ENCODE measurements at regions not wholly inside any gene's neighbourhood (a gene's known extent, or its start where the extent isn't known, plus 50 kb on each side); places are given as distances from the start of the nearest gene placed in this dataset.
A peak's percentile ranks its signal among the peaks of the same experiment; 100 is the strongest.
"Not testable (repeated sequence)": the region's sequence is repeated elsewhere in the genome, so short reads cannot be mapped to it uniquely, and the experiment has no call there.

DNA sequence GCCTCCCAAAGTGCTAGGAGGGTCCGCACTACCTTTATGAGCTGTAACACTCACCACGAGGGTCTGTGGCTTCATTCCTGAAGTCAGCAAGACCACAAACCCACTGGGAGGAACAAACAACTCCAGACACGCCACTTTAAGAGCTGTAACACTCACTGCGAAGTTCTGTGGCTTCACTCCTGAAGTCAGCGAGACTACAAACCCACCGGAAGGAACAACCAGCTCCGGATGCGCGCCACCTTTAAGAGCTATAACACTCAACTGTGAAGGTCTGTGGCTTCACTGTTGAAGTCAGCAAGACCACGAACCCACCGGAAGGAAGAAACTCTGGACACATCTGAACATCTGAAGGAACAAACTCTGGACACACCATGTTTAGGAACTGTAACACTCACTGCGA lies 152.1 kb upstream of the IL15 start:
- in situ Hi-C loops (cut with HindIII; ENCODE audit: low pct_unique_long_range_greater_than_20kb, low sequenced_read_pairs); DNase-seq (ENCODE audit: low read depth): not testable (repeated sequence)

DNA sequence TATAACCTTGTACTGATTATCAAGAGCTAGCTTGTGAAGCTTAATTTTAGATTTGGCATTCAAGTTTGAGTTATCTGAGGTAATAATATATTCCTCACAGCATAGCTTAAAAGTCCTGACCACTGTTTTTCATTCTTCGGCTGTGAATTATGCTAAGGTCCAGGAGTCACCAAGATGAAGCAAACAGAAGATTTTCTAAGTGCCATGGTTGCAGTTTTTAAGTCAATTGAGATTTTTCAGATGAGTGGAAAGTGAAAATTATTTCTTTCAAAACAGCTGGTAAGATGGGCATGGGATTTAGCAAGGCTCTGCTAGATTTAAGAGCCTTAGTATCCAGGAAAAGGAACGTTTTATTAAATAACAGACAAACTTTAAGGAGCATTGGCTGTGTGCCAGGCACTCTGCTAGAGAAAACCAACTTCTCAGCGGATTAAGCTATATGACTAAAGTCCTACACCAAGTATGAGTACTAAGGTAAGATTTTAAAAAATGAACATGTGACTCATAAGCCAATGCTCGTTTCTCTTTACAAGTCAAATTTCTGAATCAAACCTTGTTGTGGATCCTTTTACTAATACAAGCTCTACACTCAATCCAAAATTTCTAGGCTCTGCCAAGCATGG lies 149.9 kb upstream of the IL15 start:
- in situ Hi-C loops (cut with HindIII; ENCODE audit: low pct_unique_long_range_greater_than_20kb, low sequenced_read_pairs) = no loop called here
- DNase-seq (ENCODE audit: low read depth) = no peak

DNA sequence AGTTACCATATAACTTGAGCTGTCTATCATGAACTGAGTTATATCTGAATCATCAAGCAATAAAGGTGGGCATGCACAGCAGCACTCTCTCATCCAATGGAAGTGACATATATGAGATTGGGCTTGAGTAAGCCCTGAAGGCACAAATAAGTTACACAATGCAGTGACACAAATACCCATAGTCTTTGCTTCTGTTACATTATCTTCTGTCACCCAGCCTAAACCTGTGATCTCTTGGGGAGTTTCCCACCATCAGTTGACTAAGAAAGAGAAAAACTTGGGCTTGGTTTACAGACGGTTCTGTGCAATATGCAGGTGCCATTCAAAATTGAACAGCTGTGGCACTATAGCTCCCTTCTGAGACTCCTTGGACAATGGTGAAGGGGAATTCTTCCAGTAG lies 138.8 kb upstream of the IL15 start:
- DNase-seq (ENCODE audit: low read depth) = peak; percentile 32
- in situ Hi-C loops (cut with HindIII; ENCODE audit: low pct_unique_long_range_greater_than_20kb, low sequenced_read_pairs) = no loop called here

DNA sequence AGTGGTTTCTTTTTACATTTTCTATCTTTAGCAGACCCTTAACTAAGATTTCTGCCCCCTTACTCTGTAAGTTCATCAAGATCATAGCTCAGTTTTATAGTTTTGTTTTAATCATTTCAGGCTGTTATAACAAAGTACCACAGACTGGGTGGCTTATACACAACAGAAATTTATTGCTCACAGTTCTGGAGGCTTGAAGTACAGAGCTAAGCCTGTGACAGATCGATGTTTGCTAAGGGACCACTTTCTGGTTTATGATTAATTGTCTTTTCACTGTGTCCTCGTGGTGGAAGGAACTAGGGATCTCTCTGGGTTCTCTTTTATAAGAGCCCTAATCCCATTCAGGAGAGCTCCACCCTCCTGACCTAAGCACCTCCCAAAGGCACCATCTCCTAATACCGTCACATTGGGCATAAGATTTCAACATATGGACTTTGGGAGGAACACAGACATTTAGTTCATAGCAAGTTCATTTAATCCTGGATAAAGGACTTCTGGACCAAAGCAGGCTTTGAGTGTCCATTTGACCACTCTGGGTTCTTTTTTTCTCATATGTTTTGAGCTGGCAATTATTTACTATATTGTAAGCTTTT lies 137.0 kb upstream of the IL15 start:
- in situ Hi-C loops (cut with HindIII; ENCODE audit: low pct_unique_long_range_greater_than_20kb, low sequenced_read_pairs) = no loop called here
- no peak for DNase-seq (ENCODE audit: low read depth)

DNA sequence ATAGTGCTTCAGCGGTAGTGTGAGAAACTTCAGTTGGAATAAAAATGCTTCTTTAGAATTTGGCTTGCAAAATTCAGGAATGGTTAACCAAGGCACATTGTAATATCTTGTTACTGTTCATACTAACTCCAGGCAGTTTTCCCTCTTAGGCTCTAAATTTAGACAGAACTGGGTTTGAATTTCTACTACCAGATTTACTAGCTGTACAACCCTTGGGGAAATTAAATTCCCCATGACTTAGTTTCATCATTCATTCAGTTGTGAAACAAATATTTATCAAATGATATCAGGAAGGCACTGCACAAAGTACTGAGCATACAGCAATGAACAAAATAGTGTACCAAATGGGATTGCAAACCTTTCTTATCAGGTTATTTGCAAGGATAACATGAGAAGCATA lies 135.0 kb upstream of the IL15 start:
- in situ Hi-C loops (cut with HindIII; ENCODE audit: low pct_unique_long_range_greater_than_20kb, low sequenced_read_pairs) = no loop called here
- DNase-seq (ENCODE audit: low read depth) = peak; percentile 83

DNA sequence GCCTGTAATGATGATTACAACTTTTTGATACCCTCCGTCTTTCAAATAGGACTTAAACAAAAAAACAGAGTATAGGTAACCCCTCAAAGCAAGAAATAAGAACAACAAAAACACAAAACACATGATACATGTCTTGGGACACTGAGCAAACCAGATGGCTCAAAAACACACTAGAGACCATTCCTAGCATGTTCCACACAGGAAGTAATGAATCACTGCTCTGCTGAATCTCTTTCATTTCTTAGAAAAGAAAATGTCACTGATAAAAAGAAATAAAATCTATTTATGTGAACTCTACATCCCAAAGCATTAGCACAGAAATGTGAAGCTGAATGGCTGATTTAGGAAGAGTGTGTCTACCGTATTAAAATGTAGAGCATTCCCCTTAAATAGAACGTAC lies 134.5 kb upstream of the IL15 start:
- DNase-seq (ENCODE audit: low read depth) = no peak
- in situ Hi-C loops (cut with HindIII; ENCODE audit: low pct_unique_long_range_greater_than_20kb, low sequenced_read_pairs) = no loop called here

DNA sequence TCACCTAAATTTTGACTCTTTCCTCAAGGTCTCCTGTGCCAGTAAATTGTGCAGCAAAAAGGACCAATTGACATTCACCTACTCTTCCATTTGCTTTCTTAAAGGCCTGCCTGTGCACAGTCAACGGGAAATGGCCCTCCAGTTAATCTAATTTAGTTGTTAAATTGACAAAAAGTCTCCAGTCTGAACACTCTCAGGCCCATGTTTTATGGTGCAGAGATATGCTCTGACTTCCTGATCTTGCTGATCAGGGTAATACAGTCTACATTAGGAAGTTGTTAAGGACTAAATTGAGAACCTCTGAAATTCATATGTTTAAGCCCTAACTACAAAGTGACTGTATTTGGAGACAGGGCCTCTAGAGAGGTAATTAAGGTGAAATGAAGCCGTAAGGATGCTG lies 133.6 kb upstream of the IL15 start:
- no peak for DNase-seq (ENCODE audit: low read depth)
- in situ Hi-C loops (cut with HindIII; ENCODE audit: low pct_unique_long_range_greater_than_20kb, low sequenced_read_pairs) = no loop called here

DNA sequence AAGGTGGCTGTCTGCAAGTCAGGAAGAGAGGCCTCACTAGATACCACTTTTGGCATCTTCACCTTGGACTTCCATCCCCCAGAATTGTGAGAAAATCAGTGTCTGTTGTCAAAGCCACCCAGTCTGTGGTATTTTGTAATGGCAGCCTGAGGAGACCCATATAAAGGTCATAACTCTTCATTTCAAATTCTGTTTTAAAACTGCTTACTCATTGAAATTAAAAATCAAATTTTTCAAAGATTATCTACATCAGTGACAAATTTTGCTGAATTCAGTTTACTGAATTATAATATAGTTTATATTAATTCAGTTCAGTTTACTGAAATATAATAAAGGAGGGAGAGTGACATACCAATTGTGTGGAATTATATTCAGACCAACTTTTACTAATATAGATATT lies 133.1 kb upstream of the IL15 start:
- no peak for DNase-seq (ENCODE audit: low read depth)
- in situ Hi-C loops (cut with HindIII; ENCODE audit: low pct_unique_long_range_greater_than_20kb, low sequenced_read_pairs) = no loop called here

DNA sequence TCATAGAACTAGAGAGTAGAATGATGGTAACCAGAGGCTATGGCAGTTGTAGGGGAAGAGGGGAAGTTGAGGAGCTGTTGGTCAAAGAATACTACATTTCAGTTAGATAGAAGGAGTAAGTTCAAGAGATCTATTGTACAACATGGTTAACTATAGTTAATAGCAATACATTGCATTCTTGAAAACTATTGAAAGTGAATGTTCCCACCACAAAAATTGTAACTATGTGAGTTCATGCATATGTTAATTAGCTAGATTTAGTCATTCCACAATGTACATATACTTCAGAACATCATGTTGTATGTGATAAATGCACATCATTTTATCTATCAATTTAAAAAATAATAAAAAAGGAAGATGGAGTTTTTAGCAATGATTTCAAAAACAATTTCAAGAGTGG lies 125.3 kb upstream of the IL15 start:
- no peak for DNase-seq (ENCODE audit: low read depth)
- in situ Hi-C loops (cut with HindIII; ENCODE audit: low pct_unique_long_range_greater_than_20kb, low sequenced_read_pairs) = no loop called here

DNA sequence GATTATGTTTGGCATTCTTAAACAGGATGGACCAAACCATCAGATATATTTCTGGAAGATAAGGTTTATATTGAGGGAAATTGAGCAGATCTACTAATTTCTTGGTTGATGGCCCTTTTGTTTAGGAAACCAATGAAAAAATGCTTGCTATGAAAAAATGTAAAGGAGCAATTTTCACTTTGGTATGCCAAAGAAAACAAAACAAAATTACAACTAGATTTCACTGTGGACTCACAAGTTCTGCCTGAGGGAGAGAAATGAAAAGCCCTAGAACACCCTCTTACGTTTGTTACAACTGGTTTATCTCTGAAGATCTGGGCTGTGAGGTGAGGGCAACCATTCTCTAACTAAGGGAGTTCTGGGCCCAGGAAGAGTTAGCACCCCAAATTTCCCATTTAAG lies 122.5 kb upstream of the IL15 start:
- in situ Hi-C loops (cut with HindIII; ENCODE audit: low pct_unique_long_range_greater_than_20kb, low sequenced_read_pairs) = no loop called here
- DNase-seq (ENCODE audit: low read depth) = no peak

DNA sequence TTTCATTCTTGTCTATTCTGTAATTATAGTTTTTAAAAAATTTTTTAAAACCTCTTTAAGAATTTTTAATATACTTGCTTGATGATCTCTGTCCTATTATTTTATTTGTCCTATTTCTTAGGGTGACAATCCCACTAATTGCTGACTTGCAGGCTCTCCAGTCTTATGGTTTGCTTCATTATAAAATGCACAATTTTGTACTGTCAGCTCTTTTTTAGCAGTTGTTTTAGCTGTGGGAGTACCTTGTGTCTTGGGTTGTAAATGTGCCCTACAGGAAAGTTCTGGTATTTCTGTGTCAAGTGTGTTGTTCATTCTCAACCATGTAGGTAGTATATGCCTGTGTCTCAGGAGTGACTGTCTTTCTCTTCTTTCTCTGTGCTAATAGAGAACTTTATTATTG lies 118.2 kb upstream of the IL15 start:
- in situ Hi-C loops (cut with HindIII; ENCODE audit: low pct_unique_long_range_greater_than_20kb, low sequenced_read_pairs) = no loop called here
- DNase-seq (ENCODE audit: low read depth) = no peak

DNA sequence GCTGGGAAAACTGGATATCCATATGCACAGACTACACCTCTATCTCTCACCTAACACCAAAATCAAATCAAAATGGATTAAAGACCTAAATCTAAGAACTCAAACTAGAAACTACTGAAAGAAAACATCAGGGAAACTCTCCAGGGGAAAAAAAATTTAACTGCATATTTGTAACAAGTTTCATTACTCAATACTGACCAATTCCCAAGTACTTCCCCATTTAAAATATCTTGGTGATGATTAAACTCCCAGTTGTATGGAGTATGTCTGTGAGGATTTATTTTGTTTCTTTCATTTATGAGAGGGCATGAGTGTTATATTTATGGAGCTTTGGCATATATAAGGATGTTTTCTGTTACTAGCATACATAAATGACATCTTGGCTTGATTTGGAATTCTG lies 112.3 kb upstream of the IL15 start:
- no peak for DNase-seq (ENCODE audit: low read depth)
- in situ Hi-C loops (cut with HindIII; ENCODE audit: low pct_unique_long_range_greater_than_20kb, low sequenced_read_pairs) = no loop called here

DNA sequence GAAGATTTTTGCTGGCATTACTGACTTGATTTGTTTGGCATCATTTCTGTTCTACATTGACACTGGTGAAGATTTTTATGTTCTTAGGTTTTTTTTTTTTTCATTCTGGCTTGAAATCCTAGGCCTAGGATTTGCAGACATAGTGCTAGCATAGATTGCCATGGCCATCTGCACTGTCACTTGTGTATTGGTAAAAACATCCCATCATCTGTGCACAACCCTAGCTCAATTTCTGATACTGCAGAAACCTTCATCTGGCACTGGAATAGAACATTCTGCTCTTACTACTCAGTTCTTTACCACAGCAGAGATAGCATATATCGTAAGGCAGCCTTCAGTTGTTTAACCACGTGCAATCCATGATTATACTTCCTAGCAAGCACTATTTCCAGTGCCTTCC lies 111.5 kb upstream of the IL15 start:
- in situ Hi-C loops (cut with HindIII; ENCODE audit: low pct_unique_long_range_greater_than_20kb, low sequenced_read_pairs) = no loop called here
- no peak for DNase-seq (ENCODE audit: low read depth)

DNA sequence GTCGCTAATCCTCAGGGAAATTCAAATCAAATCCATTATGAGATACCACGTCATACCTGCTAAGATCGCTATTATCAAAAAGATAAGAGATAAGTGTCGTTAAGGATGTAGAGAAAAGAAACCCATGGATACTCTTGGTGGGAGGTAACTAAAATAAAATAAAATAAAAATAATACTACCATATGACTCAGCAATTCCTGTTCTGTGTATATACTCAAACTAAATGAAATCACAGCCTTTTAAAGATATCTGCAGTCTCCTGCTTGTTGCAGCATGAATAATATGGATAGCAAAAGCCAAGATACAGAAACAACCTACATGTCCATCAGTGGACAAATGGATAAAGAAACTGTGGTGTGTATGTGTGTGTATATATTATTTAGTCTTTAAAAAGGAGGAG lies 105.8 kb upstream of the IL15 start:
- in situ Hi-C loops (cut with HindIII; ENCODE audit: low pct_unique_long_range_greater_than_20kb, low sequenced_read_pairs) = no loop called here
- no peak for DNase-seq (ENCODE audit: low read depth)

DNA sequence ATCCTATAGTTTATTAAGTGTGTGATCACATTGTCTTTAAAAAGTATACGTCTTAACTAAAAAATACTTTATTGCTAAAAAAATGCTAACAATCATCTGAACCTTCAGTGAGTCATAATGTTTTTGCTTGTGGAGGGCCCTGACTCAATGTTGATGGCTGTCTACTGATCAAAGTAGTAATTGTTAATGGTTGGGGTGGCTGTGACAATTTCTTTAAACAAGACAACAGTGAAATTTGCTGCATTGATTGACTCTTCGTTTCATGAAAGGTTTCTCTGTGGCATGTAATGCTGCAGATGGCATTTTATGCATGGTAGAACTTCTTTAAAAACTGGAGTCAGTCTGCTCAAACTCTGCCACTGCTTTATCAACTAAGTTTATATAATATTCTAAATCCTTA lies 101.4 kb upstream of the IL15 start:
- DNase-seq (ENCODE audit: low read depth) = no peak
- in situ Hi-C loops (cut with HindIII; ENCODE audit: low pct_unique_long_range_greater_than_20kb, low sequenced_read_pairs) = no loop called here

DNA sequence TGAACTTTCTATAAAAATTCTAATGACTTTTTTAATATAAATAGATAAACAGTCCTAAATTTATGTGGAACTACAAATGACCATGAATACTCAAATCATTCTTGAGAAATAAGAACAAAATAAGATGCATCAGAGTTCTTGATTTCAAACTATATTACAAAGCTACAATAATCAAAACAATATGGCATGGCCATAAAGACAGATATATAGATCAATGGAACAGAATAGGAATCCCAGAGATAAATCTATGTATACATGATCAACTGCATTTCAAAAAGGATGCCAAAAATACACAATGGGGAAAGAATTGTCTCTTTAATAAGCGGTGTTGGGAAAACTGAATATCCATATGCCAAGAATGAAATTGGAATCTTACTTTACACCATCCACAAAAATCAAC lies 98.4 kb upstream of the IL15 start:
- DNase-seq (ENCODE audit: low read depth) = no peak
- in situ Hi-C loops (cut with HindIII; ENCODE audit: low pct_unique_long_range_greater_than_20kb, low sequenced_read_pairs) = no loop called here

DNA sequence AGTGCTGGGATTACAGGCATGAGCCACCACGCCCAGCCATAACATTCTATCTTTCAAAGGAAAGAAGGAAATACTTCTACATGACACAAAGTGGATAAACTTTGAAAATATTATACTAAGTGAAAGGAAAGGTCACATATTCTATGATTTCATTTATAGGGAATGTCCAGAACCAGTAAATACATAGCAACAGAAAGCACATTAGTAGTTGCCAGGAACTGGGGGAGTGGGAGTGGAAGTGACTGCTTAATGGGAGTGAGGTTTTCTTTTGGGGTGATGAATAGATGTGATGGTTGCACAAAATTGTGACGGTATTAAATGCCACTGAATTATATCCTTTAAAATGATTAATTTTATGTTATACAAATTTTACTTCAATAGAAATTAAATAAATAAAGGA lies 95.7 kb upstream of the IL15 start:
- no peak for DNase-seq (ENCODE audit: low read depth)

DNA sequence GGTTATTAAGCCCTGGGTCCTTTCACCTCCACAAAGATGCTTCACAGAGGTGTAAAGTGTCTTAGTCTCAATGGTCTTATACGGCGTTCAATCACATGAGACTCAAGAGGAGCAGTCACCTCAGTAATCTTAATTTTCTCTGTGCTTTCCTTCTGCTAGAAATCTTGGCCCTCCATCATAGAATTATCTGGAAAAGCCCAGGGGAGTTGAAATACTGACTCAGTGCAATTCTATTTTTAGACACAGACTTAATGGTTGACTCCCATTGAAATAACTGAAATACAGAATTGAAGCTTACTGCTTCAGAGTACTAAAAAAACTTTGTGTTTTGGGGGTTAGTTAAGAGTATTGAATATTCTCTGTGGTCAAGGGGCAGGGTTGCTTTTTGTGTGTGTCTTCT lies 94.5 kb upstream of the IL15 start:
- in situ Hi-C loops (cut with HindIII; ENCODE audit: low pct_unique_long_range_greater_than_20kb, low sequenced_read_pairs) = no loop called here

More for the DNA sequence above, 95.7 kb upstream of the IL15 start:
- in situ Hi-C loops (cut with HindIII; ENCODE audit: low pct_unique_long_range_greater_than_20kb, low sequenced_read_pairs) = no loop called here

DNA sequence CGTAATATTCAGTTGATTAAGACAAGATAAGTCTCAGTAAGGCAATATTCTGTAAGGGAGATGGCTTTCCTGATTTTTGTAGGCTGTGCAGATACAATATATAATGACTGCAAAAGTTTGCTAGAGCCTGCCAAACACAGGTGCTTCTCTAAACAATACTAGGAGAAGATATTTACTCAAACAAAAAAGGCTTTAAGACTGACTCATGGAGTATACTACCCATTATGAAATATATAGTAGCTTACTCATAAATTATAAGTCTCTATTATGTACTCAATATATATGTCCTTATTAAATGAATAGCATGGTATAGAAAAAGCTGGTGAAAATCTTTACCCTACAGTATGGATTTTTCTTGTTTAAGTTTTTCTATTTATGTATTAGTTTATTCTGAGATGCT lies 93.2 kb upstream of the IL15 start:
- in situ Hi-C loops (cut with HindIII; ENCODE audit: low pct_unique_long_range_greater_than_20kb, low sequenced_read_pairs) = no loop called here
- no peak for DNase-seq (ENCODE audit: low read depth)

More for the DNA sequence above, 94.5 kb upstream of the IL15 start:
- no peak for DNase-seq (ENCODE audit: low read depth)

DNA sequence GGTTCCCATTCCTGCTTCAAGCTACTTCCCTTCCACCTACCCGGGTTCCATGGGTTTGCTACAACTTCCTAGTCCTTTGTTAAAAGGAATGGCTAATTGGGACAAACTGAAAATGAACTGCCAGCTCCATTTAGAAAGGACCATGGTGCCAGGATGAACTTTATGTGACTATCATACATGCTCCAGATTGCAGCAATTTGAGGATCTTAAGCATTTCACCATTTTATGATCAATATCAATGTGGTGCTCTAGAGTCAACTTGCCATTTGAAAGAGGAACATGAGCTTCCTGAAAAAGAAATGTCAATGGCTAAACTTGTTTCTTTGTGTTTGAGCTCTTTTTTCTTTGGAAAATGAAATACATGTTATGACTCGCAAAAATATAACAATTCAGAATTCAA lies 92.7 kb upstream of the IL15 start:
- no peak for DNase-seq (ENCODE audit: low read depth)
- in situ Hi-C loops (cut with HindIII; ENCODE audit: low pct_unique_long_range_greater_than_20kb, low sequenced_read_pairs) = no loop called here

DNA sequence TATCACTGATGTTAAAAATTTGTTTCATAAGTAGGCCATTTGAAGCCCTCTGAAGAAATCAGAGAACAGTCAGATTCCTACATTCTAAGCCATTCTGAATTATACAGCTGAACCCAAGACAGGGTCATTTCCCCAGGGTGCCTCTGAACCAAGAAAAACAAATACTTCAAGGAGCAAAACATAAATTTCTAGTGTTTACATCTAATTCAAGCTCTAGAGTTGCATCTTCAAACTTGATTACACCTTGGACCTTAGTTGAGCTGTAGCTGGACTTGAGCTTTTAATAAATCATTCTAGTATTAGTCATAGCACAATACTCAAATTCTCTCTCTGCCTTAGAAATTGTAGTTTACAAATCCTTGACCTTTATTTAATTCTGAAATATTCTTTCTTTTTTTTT lies 87.6 kb upstream of the IL15 start:
- DNase-seq (ENCODE audit: low read depth) = no peak
- in situ Hi-C loops (cut with HindIII; ENCODE audit: low pct_unique_long_range_greater_than_20kb, low sequenced_read_pairs) = no loop called here
